Calu3 (cell line): ENCODE measurements at regions not wholly inside any gene's neighbourhood (a gene's known extent, or its start where the extent isn't known, plus 50 kb on each side); places are given as distances from the start of the nearest gene placed in this dataset.

Experiments used
- BruUV-seq: library from RNA; stranded (reverse); fragments of 400-500 nt; replicated peaks from 2 replicates; lab custom pipeline; 2021; lab: Mats Ljungman, UMichigan
- CTCF ChIA-PET: fragments of 300-600 bp; sonication (Branson Sonifier 250); formaldehyde crosslinking; loops from one replicate; lab custom pipeline; 2022; ENCODE audit warnings: antibody characterized with exemption; lab: Charles Lee
- DNase-seq: peaks from one replicate; pipeline ENCODE4 v3.0.0; 2022
- H3K27ac Mint-ChIP-seq: one replicate; pipeline ENCODE4 v1.8.0; 2022; ENCODE audit warnings: mixed read lengths; ENCODE audit not compliant: unreplicated experiment
- H3K27me3 Mint-ChIP-seq: one replicate; pipeline ENCODE4 v1.8.0; 2022; ENCODE audit warnings: mixed read lengths; ENCODE audit not compliant: unreplicated experiment
- H3K36me3 Mint-ChIP-seq: one replicate; pipeline ENCODE4 v1.8.0; 2022; ENCODE audit warnings: mild to moderate bottlenecking, moderate library complexity, mixed read lengths; ENCODE audit not compliant: insufficient read depth, unreplicated experiment
- H3K4me1 Mint-ChIP-seq: one replicate; pipeline ENCODE4 v1.8.0; 2022; ENCODE audit warnings: mild to moderate bottlenecking, low read depth, mixed read lengths; ENCODE audit not compliant: unreplicated experiment
- H3K4me3 Mint-ChIP-seq: one replicate; pipeline ENCODE4 v1.8.0; 2022; ENCODE audit warnings: mild to moderate bottlenecking, low read depth, moderate library complexity, mixed read lengths; ENCODE audit not compliant: unreplicated experiment
- H3K9me3 Mint-ChIP-seq: one replicate; pipeline ENCODE4 v1.8.0; 2022; ENCODE audit warnings: low read depth, mixed read lengths; ENCODE audit not compliant: unreplicated experiment
- intact Hi-C: fragments of 100-400 bp; cut with micrococcal nuclease; formaldehyde crosslinking; loops from one replicate; pipeline ENCODE4 v1.10.0; 2022; ENCODE audit not compliant: unreplicated experiment
- TF ChIP-seq, protein P1 (sequence below): fragments of 200-600 bp; IDR thresholded peaks from one replicate; pipeline ENCODE4 v1.8.0; 2022; ENCODE audit warnings: antibody characterized with exemption; ENCODE audit not compliant: unreplicated experiment

DNA sequence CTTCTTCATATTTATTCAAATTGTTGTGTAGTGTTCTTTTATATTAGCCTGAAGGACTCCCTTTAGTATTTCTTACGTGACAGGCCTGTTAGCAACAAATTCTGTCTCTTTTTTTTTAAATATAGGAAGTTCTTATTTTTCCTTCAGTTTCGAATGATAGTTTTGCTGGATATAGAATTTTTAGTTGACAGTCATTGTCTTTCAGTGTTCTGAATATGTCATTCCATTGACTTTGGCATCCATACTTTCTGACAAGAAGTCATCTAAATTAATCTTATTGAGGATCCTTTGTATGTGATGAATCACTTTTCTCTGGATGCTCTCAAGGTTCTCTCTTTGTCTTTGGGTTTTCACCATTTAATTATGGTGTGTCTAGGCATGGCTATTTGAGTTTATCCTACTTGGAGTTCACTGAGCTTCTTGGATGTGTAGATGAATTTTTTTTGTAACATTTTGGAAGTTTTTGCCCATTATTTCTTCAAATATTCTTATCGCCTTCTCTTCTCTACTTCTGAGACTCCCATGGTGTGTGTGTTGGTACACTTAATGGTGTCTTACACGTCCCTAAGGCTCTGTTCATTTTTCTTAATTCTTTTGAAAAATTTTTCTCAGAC lies 82.5 kb upstream of the GTSF1L start:
- H3K36me3 Mint-ChIP-seq = no peaks in the 10 kb centered on the region
- TF ChIP-seq, protein P1, sequence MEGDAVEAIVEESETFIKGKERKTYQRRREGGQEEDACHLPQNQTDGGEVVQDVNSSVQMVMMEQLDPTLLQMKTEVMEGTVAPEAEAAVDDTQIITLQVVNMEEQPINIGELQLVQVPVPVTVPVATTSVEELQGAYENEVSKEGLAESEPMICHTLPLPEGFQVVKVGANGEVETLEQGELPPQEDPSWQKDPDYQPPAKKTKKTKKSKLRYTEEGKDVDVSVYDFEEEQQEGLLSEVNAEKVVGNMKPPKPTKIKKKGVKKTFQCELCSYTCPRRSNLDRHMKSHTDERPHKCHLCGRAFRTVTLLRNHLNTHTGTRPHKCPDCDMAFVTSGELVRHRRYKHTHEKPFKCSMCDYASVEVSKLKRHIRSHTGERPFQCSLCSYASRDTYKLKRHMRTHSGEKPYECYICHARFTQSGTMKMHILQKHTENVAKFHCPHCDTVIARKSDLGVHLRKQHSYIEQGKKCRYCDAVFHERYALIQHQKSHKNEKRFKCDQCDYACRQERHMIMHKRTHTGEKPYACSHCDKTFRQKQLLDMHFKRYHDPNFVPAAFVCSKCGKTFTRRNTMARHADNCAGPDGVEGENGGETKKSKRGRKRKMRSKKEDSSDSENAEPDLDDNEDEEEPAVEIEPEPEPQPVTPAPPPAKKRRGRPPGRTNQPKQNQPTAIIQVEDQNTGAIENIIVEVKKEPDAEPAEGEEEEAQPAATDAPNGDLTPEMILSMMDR = no peak
- peaks cover 17% of the 10 kb centered on the region for H3K27me3 Mint-ChIP-seq
- H3K9me3 Mint-ChIP-seq = peaks cover 5% of the 10 kb centered on the region
- no peaks in the 10 kb centered on the region for H3K4me1 Mint-ChIP-seq
- H3K4me3 Mint-ChIP-seq = no peak overlapping the region
- H3K27ac Mint-ChIP-seq = no peak overlapping the region
- CTCF ChIA-PET = no interaction called here
- no peak for DNase-seq
- intact Hi-C loops = no loop called here
- BruUV-seq = no TSS peak

DNA sequence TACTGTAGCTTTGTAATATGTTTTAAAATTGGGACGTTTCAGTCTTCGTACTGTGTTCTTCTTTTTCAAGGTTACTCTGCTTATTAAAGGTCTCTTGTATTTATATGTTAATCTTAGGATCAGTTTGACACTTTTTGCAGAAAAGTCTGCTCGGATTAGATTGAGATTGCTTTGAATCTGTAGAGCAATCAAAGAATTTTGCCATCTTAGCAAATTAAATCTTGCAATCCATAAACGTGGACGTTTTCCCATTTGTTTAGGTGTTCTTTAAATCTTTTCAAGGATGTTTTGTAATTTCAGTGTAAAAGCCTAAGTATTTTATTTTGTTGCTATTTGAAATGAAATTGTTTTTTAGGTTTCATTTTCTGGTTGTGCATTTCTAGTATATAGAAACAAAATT lies 78.0 kb upstream of the GTSF1L start:
- Mint-ChIP-seq H3K4me1 (no peaks in the 10 kb centered on the region), H3K9me3 (peaks cover 12% of the 10 kb centered on the region), H3K27ac (no peak overlapping the region), H3K36me3 (no peaks in the 10 kb centered on the region), H3K27me3 (peaks cover 14% of the 10 kb centered on the region), H3K4me3 (no peak overlapping the region)
- no TSS peak for BruUV-seq
- CTCF ChIA-PET = no interaction called here
- TF ChIP-seq, protein P1 = no peak
- intact Hi-C loops = no loop called here
- no peak for DNase-seq

DNA sequence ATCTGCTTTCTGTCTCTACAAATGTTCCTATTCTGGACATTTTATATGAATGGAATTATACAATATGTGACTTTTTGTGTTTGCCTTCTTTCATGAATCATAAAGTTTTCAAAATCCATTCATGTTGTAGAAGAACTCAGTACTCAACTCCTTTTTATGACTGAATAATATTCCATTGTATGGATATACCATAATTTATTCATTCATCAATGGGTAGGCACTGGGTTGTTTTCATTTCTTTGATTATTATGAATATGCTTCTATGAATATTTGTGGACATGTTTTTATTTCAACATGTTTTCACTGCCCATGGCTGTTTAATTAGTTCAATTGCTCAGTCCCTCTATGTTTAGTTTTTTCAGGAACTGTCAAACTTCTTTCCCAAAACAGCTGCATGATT lies 76.5 kb upstream of the GTSF1L start:
- BruUV-seq = no TSS peak
- TF ChIP-seq, protein P1 = no peak
- no peaks in the 10 kb centered on the region for H3K4me1 Mint-ChIP-seq
- H3K9me3 Mint-ChIP-seq = peaks cover 8% of the 10 kb centered on the region
- DNase-seq = no peak
- intact Hi-C loops = no loop called here
- H3K4me3 Mint-ChIP-seq = no peak overlapping the region
- H3K36me3 Mint-ChIP-seq = no peaks in the 10 kb centered on the region
- peaks cover 26% of the 10 kb centered on the region for H3K27me3 Mint-ChIP-seq
- CTCF ChIA-PET = no interaction called here
- no peak overlapping the region for H3K27ac Mint-ChIP-seq

DNA sequence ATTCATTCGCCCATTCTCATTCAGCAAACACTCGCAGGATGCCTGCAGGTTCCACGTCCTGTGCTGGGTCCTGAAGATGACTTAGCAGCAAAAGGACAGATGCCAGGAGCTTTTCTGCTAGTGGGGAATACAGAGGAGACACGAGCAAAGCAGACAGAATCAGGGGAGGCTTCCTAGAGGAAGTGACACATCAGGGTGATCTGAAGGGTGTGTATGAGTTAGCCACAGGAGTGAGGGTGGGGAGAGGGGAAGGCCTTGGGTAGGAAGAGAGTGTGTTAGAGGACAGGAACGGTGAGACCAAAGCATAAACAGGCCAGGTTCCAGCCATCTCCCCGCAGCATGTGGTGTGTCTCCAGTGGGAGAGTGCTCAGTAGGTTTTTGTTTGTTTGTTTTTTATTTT lies 73.4 kb upstream of the GTSF1L start:
- H3K9me3 Mint-ChIP-seq = peaks cover 8% of the 10 kb centered on the region
- H3K4me1 Mint-ChIP-seq = no peaks in the 10 kb centered on the region
- peaks cover 54% of the 10 kb centered on the region for H3K27me3 Mint-ChIP-seq
- H3K36me3 Mint-ChIP-seq = no peaks in the 10 kb centered on the region
- no peak for DNase-seq
- H3K27ac Mint-ChIP-seq = no peak overlapping the region
- TF ChIP-seq, protein P1 = no peak
- CTCF ChIA-PET = no interaction called here
- BruUV-seq = no TSS peak
- intact Hi-C loops = no loop called here
- H3K4me3 Mint-ChIP-seq = no peak overlapping the region
